GM21528 (cell line): ENCODE measurements at regions not wholly inside any gene's neighbourhood (a gene's known extent, or its start where the extent isn't known, plus 50 kb on each side); places are given as distances from the start of the nearest gene placed in this dataset.

Experiments used
- ATAC-seq: cut with Tn5 transposase; IDR thresholded peaks from one replicate; pipeline ENCODE4 v1.9.1; 2021; ENCODE audit warnings: mild to moderate bottlenecking, moderate library complexity; ENCODE audit not compliant: unreplicated experiment, low FRiP score

GRCh38 chr10:78609976-78610375 is 458.8 kb upstream of the ZMIZ1 start:
- no peak for ATAC-seq

GRCh38 chr10:78613132-78613531 is 455.6 kb upstream of the ZMIZ1 start:
- ATAC-seq = no peak

GRCh38 chr10:78614267-78614666 is 454.5 kb upstream of the ZMIZ1 start:
- no peak for ATAC-seq

GRCh38 chr10:78614744-78615143 is 454.0 kb upstream of the ZMIZ1 start:
- no peak for ATAC-seq

- ATAC-seq = no peak
Observed at GRCh38 chr10:78616125-78616695, 452.6 kb upstream of the ZMIZ1 start.

GRCh38 chr10:78617115-78617514 is 451.7 kb upstream of the ZMIZ1 start:
- no peak for ATAC-seq

- no peak for ATAC-seq
Observed at GRCh38 chr10:78617631-78618030, 451.1 kb upstream of the ZMIZ1 start.

- ATAC-seq = no peak
Observed at GRCh38 chr10:78618050-78618449, 450.7 kb upstream of the ZMIZ1 start.

- ATAC-seq = no peak
Observed at GRCh38 chr10:78619115-78619851, 449.5 kb upstream of the ZMIZ1 start.

GRCh38 chr10:78619896-78620295 is 448.9 kb upstream of the ZMIZ1 start:
- no peak for ATAC-seq

- ATAC-seq = no peak
Observed at GRCh38 chr10:78620985-78621799, 447.6 kb upstream of the ZMIZ1 start.

GRCh38 chr10:78623578-78624215 is 445.1 kb upstream of the ZMIZ1 start:
- no peak for ATAC-seq

- no peak for ATAC-seq
Observed at GRCh38 chr10:78624791-78625190, 444.0 kb upstream of the ZMIZ1 start.

- no peak for ATAC-seq
Observed at GRCh38 chr10:78626471-78626870, 442.3 kb upstream of the ZMIZ1 start.

- ATAC-seq = no peak
Observed at GRCh38 chr10:78627254-78627795, 441.4 kb upstream of the ZMIZ1 start.

GRCh38 chr10:78628976-78629375 is 439.8 kb upstream of the ZMIZ1 start:
- no peak for ATAC-seq

- ATAC-seq = no peak
Observed at GRCh38 chr10:78629773-78630172, 439.0 kb upstream of the ZMIZ1 start.

GRCh38 chr10:78630944-78631838 is 437.6 kb upstream of the ZMIZ1 start:
- ATAC-seq = no peak

- ATAC-seq = no peak
Observed at GRCh38 chr10:78634389-78634815, 434.4 kb upstream of the ZMIZ1 start.

GRCh38 chr10:78634835-78635234 is 433.9 kb upstream of the ZMIZ1 start:
- ATAC-seq = no peak
